H9 (cell line): ENCODE measurements at regions not wholly inside any gene's neighbourhood (a gene's known extent, or its start where the extent isn't known, plus 50 kb on each side); places are given as distances from the start of the nearest gene placed in this dataset.

ENCODE experiments used
- DNase-seq: peaks from one replicate; pipeline ENCODE4 v3.0.0-alpha.2; 2017
- H2AFZ ChIP-seq: one replicate; pipeline ENCODE4 v1.6.1; 2013; ENCODE audit warnings: mild to moderate bottlenecking, low read length, control low read depth, moderate library complexity
- H2AK5ac ChIP-seq: 2 replicates; pipeline ENCODE4 v1.6.1; 2013; ENCODE audit warnings: low read length, control low read depth, mixed read lengths; ENCODE audit not compliant: insufficient read length
- H2BK120ac ChIP-seq: one replicate; pipeline ENCODE4 v1.6.1; 2013; ENCODE audit warnings: low read depth, mild to moderate bottlenecking, low read length, control low read depth, inconsistent platforms; ENCODE audit not compliant: poor library complexity, severe bottlenecking
- H2BK12ac ChIP-seq: 2 replicates; pipeline ENCODE4 v1.6.1; 2013; ENCODE audit warnings: low read length, control low read depth, mixed read lengths, low read depth; ENCODE audit not compliant: insufficient read length
- H2BK15ac ChIP-seq: 2 replicates; pipeline ENCODE4 v1.6.1; 2013; ENCODE audit warnings: low read depth, low read length, control low read depth
- H2BK20ac ChIP-seq: one replicate; pipeline ENCODE4 v1.6.1; 2013; ENCODE audit warnings: low read depth, mild to moderate bottlenecking, low read length, control low read depth, inconsistent platforms; ENCODE audit not compliant: poor library complexity, severe bottlenecking
- H2BK5ac ChIP-seq: 2 replicates; pipeline ENCODE4 v1.6.1; 2013; ENCODE audit warnings: low read length, control low read depth, mixed read lengths; ENCODE audit not compliant: insufficient read length
- H3K14ac ChIP-seq: 2 replicates; pipeline ENCODE4 v1.6.1; 2013; ENCODE audit warnings: low read length, control low read depth; ENCODE audit not compliant: insufficient read depth
- H3K18ac ChIP-seq: 2 replicates; pipeline ENCODE4 v1.6.1; 2013; ENCODE audit warnings: low read depth, mild to moderate bottlenecking, mixed read lengths, low read length, control low read depth; ENCODE audit not compliant: insufficient read length
- H3K23ac ChIP-seq: 2 replicates; pipeline ENCODE4 v1.6.1; 2013; ENCODE audit warnings: low read length, control low read depth, mixed read lengths, low read depth; ENCODE audit not compliant: insufficient read length
- H3K23me2 ChIP-seq: 2 replicates; pipeline ENCODE4 v1.6.1; 2013; ENCODE audit warnings: low read depth, mild to moderate bottlenecking, mixed read lengths, low read length, control low read depth; ENCODE audit not compliant: insufficient read length, poor library complexity, severe bottlenecking
- H3K27ac ChIP-seq: 2 replicates; pipeline ENCODE4 v1.5.1; 2013; ENCODE audit warnings: low read length, control low read depth, mixed read lengths, low read depth; ENCODE audit not compliant: insufficient read length
- H3K27me3 ChIP-seq: 2 replicates; pipeline ENCODE4 v1.6.1; 2013; ENCODE audit warnings: low read length, control low read depth, inconsistent platforms; ENCODE audit not compliant: insufficient read depth
- H3K4ac ChIP-seq: 2 replicates; pipeline ENCODE4 v1.6.1; 2013; ENCODE audit warnings: low read depth, mild to moderate bottlenecking, control low read depth, inconsistent platforms, low read length, moderate library complexity
- H3K4me1 ChIP-seq: 2 replicates; pipeline ENCODE4 v1.6.1; 2013; ENCODE audit warnings: low read length, control low read depth, inconsistent platforms; ENCODE audit not compliant: insufficient read depth
- H3K4me2 ChIP-seq: 2 replicates; pipeline ENCODE4 v1.6.1; 2013; ENCODE audit warnings: low read length, control low read depth, mixed read lengths; ENCODE audit not compliant: insufficient read length, insufficient read depth
- H3K56ac ChIP-seq: 2 replicates; pipeline ENCODE4 v1.6.1; 2013; ENCODE audit warnings: low read depth, mild to moderate bottlenecking, mixed read lengths, low read length, control low read depth; ENCODE audit not compliant: insufficient read length
- H3K79me1 ChIP-seq: 2 replicates; pipeline ENCODE4 v1.6.1; 2013; ENCODE audit warnings: low read depth, mild to moderate bottlenecking, moderate library complexity, low read length, control low read depth, inconsistent platforms; ENCODE audit not compliant: insufficient read depth, poor library complexity, severe bottlenecking
- H3K79me2 ChIP-seq: 2 replicates; pipeline ENCODE4 v1.6.1; 2013; ENCODE audit warnings: low read length, control low read depth, inconsistent platforms; ENCODE audit not compliant: insufficient read depth
- H3K9ac ChIP-seq: 2 replicates; pipeline ENCODE4 v1.6.1; 2013; ENCODE audit warnings: low read length, control low read depth, mixed read lengths; ENCODE audit not compliant: insufficient read length; ENCODE audit errors: extremely low read depth
- H3K9me3 ChIP-seq: one replicate; pipeline ENCODE4 v1.6.1; 2013; ENCODE audit warnings: low read depth, low read length, inconsistent platforms; ENCODE audit not compliant: control insufficient read depth
- H3T11ph ChIP-seq: one replicate; pipeline ENCODE4 v1.6.1; 2013; ENCODE audit warnings: mild to moderate bottlenecking, low read length, control low read depth, inconsistent platforms
- H4K20me1 ChIP-seq: one replicate; pipeline ENCODE4 v1.6.1; 2013; ENCODE audit not compliant: control insufficient read depth, insufficient read length, insufficient read depth
- H4K5ac ChIP-seq: 2 replicates; pipeline ENCODE4 v1.6.1; 2013; ENCODE audit warnings: low read depth, mild to moderate bottlenecking, mixed read lengths, low read length, control low read depth; ENCODE audit not compliant: insufficient read length
- H4K8ac ChIP-seq: replicated peaks from 2 replicates; pipeline ENCODE4 v1.6.1; 2013; ENCODE audit warnings: low read length, control low read depth, mixed read lengths, low read depth; ENCODE audit not compliant: insufficient read length
- H4K91ac ChIP-seq: 2 replicates; pipeline ENCODE4 v1.6.1; 2013; ENCODE audit warnings: low read depth, mild to moderate bottlenecking, moderate library complexity, mixed read lengths, low read length, control low read depth; ENCODE audit not compliant: insufficient read length
- H3K27ac Mint-ChIP-seq, 3 experiments: 2 replicates in 2 of 3; 3 replicates in 1 of 3; pipeline ENCODE4 v1.8.0; 2020 to 2021; ENCODE audit warnings: mixed read lengths in 3 of 3, mild to moderate bottlenecking in 1 of 3, moderate library complexity in 1 of 3
- H3K27me3 Mint-ChIP-seq: 2 replicates; pipeline ENCODE4 v1.8.0; 2021; ENCODE audit warnings: low read depth, mild to moderate bottlenecking, moderate library complexity, mixed read lengths
- H3K36me3 Mint-ChIP-seq, 3 experiments: 2 replicates in 2 of 3; 3 replicates in 1 of 3; pipeline ENCODE4 v1.8.0; 2020 to 2021; ENCODE audit warnings: low read depth in 3 of 3, mixed read lengths in 3 of 3; ENCODE audit not compliant: insufficient read depth in 1 of 3
- H3K4me1 Mint-ChIP-seq, 2 experiments: 2 replicates each; pipeline ENCODE4 v1.8.0; 2020; ENCODE audit warnings: mixed read lengths in 2 of 2
- H3K4me3 Mint-ChIP-seq, 2 experiments: 2 replicates in 1 of 2; 3 replicates in 1 of 2; pipeline ENCODE4 v1.8.0; 2020 to 2021; ENCODE audit warnings: mild to moderate bottlenecking in 2 of 2, mixed read lengths in 2 of 2, moderate library complexity in 1 of 2
- H3K9me3 Mint-ChIP-seq, 2 experiments: 2 replicates in 1 of 2; 3 replicates in 1 of 2; pipeline ENCODE4 v1.8.0; 2020; ENCODE audit warnings: mild to moderate bottlenecking in 2 of 2, mixed read lengths in 2 of 2, moderate library complexity in 1 of 2
- whole genome bisulfite sequencing: extraction: QIAGEN DNeasy Blood & Tissue Kit; methylation state at CpG from one replicate; pipeline ENCODE4 v1.1.7; 2013; ENCODE audit warnings: missing lambda C conversion rate, low lambda C conversion rate, mixed read lengths; ENCODE audit not compliant: insufficient read length; ENCODE audit errors: extremely low coverage; 5-methylcytosine and 5-hydroxymethylcytosine counted together
- TF ChIP-seq, protein P1 (sequence below): fragments of 200-600 bp; sonication (generic); conservative IDR thresholded peaks from 3 replicates; pipeline ENCODE4 v1.8.0; 2021; ENCODE audit warnings: antibody characterized with exemption, mild to moderate bottlenecking

DNA sequence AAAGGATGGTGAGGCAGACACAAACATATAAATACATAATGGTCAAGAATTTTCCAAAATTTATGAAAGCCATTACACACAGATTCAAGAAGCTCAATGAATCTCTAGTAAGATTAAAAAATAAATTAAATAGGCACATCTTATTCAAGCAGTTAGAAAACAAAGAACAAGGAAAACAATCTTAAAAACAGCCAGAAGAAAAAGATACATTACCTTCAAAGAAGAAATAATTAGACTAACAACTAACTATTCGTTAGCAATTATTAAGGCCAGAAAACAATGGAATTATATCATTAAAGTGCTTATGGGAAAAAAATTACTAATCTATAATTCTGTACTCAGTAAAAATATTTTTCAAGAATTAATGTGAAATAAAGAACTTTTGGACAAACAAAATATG lies 593.1 kb downstream of the EBF1 start:
- Histone ChIP-seq H3K4me2 (no peak overlapping the region), H3K27ac (no peak overlapping the region), H3K4me1 (no peaks in the 10 kb centered on the region), H3T11ph (no peak overlapping the region), H3K27me3 (no peaks in the 10 kb centered on the region), H3K9me3 (no peaks in the 10 kb centered on the region), H3K14ac (no peak overlapping the region), H2AFZ (no peak overlapping the region), H2BK12ac (no peak overlapping the region), H4K8ac (no peak overlapping the region), H3K4ac (no peak overlapping the region), H3K9ac (no peak overlapping the region), H3K23ac (no peak overlapping the region), H3K23me2 (no peaks in the 10 kb centered on the region), H4K91ac (no peak overlapping the region), H2BK120ac (no peak overlapping the region), H2AK5ac (no peak overlapping the region), H4K20me1 (no peaks in the 10 kb centered on the region), H3K56ac (no peak overlapping the region), H2BK5ac (no peak overlapping the region), H2BK20ac (no peak overlapping the region), H2BK15ac (no peak overlapping the region), H3K79me1 (no peaks in the 10 kb centered on the region), H3K18ac (no peak overlapping the region), H4K5ac (no peak overlapping the region), H3K79me2 (no peaks in the 10 kb centered on the region)
- no peak for DNase-seq
- Mint-ChIP-seq H3K9me3 (peaks cover 21 to 23% of the 10 kb centered on the region in 2 experiments), H3K4me3 (no peak overlapping the region), H3K27me3 (peaks cover 1% of the 10 kb centered on the region; the same call in 1 of the 2 replicates), H3K27ac (no peak overlapping the region), H3K4me1 (no peaks in the 10 kb centered on the region), H3K36me3 (peaks cover 3 to 21% (median 5%) of the 10 kb centered on the region in 3 experiments; a peak in 5 of 7 replicates)
- no CpG with 5 or more reads among the region's 1 CpG for WGBS
- TF ChIP-seq, protein P1, sequence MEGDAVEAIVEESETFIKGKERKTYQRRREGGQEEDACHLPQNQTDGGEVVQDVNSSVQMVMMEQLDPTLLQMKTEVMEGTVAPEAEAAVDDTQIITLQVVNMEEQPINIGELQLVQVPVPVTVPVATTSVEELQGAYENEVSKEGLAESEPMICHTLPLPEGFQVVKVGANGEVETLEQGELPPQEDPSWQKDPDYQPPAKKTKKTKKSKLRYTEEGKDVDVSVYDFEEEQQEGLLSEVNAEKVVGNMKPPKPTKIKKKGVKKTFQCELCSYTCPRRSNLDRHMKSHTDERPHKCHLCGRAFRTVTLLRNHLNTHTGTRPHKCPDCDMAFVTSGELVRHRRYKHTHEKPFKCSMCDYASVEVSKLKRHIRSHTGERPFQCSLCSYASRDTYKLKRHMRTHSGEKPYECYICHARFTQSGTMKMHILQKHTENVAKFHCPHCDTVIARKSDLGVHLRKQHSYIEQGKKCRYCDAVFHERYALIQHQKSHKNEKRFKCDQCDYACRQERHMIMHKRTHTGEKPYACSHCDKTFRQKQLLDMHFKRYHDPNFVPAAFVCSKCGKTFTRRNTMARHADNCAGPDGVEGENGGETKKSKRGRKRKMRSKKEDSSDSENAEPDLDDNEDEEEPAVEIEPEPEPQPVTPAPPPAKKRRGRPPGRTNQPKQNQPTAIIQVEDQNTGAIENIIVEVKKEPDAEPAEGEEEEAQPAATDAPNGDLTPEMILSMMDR = no peak
